Fibroblast of skin of back (primary cell): ENCODE measurements at regions not wholly inside any gene's neighbourhood (a gene's known extent, or its start where the extent isn't known, plus 50 kb on each side); places are given as distances from the start of the nearest gene placed in this dataset.
"Not testable (repeated sequence)": the region's sequence is repeated elsewhere in the genome, so short reads cannot be mapped to it uniquely, and the experiment has no call there.

Experiments used
- DNase-seq: peaks from one replicate; pipeline ENCODE4 v3.0.0-alpha.2; 2013

GRCh38 chr9:40892315-40892714 lies 236.2 kb downstream of the FOXD4L6 start:
- not testable (repeated sequence) for DNase-seq

GRCh38 chr9:40885858-40886257 lies 242.6 kb downstream of the FOXD4L6 start:
- not testable (repeated sequence) for DNase-seq

- DNase-seq, result not testable (repeated sequence)
These were observed 243.5 kb downstream of the FOXD4L6 start for GRCh38 chr9:40884902-40885490.

- DNase-seq, result no peak
These were observed 244.2 kb downstream of the FOXD4L6 start for GRCh38 chr9:40884072-40884901.

GRCh38 chr9:40883423-40884071 lies 244.9 kb downstream of the FOXD4L6 start:
- DNase-seq, result not testable (repeated sequence)

GRCh38 chr9:40873753-40874295 lies 254.7 kb downstream of the FOXD4L6 start:
- not testable (repeated sequence) for DNase-seq

GRCh38 chr9:40868437-40868836 lies 260.0 kb downstream of the FOXD4L6 start:
- not testable (repeated sequence) for DNase-seq
